ENCODE measurements at regions not wholly inside any gene's neighbourhood (a gene's known extent, or its start where the extent isn't known, plus 50 kb on each side); places are given as distances from the start of the nearest gene placed in this dataset.

- DNase-seq (ENCODE audit: low read depth in 2 of 2), result no peak
Observed at GRCh38 chr11:88448131-88448670, 110.7 kb upstream of the CTSC start.

- DNase-seq (ENCODE audit: low read depth in 2 of 2), result no peak
Observed at GRCh38 chr11:88447281-88447680, 109.7 kb upstream of the CTSC start.

- no peak for DNase-seq (ENCODE audit: low read depth in 2 of 2)
Observed at GRCh38 chr11:88439356-88439755, 101.8 kb upstream of the CTSC start.

GRCh38 chr11:88438721-88439120, 101.2 kb upstream of the CTSC start:
- DNase-seq (ENCODE audit: low read depth in 2 of 2), result no peak

- no peak for DNase-seq (ENCODE audit: low read depth in 2 of 2)
Observed at GRCh38 chr11:88435415-88435814, 97.9 kb upstream of the CTSC start.

GRCh38 chr11:88434333-88434976, 96.9 kb upstream of the CTSC start:
- DNase-seq (ENCODE audit: low read depth in 2 of 2), result no peak

- DNase-seq (ENCODE audit: low read depth in 2 of 2), result no peak
Observed at GRCh38 chr11:88433536-88434230, 96.1 kb upstream of the CTSC start.

- no peak for DNase-seq (ENCODE audit: low read depth in 2 of 2)
Observed at GRCh38 chr11:88431675-88432341, 94.3 kb upstream of the CTSC start.

- DNase-seq (ENCODE audit: low read depth in 2 of 2), result no peak
Observed at GRCh38 chr11:88428959-88429358, 91.4 kb upstream of the CTSC start.

- DNase-seq (ENCODE audit: low read depth in 2 of 2), result no peak
Observed at GRCh38 chr11:88427719-88428118, 90.2 kb upstream of the CTSC start.

- no peak for DNase-seq (ENCODE audit: low read depth in 2 of 2)
Observed at GRCh38 chr11:88424881-88425280, 87.3 kb upstream of the CTSC start.

- peak in 1 of 2 donors; percentile 36 for DNase-seq (ENCODE audit: low read depth in 2 of 2)
Observed at GRCh38 chr11:88421530-88421929, 84.0 kb upstream of the CTSC start.

- DNase-seq (ENCODE audit: low read depth in 2 of 2), result no peak
Observed at GRCh38 chr11:88420165-88420791, 82.7 kb upstream of the CTSC start.

GRCh38 chr11:88418508-88418907, 81.0 kb upstream of the CTSC start:
- DNase-seq (ENCODE audit: low read depth in 2 of 2), result no peak

GRCh38 chr11:88415495-88415894, 78.0 kb upstream of the CTSC start:
- no peak for DNase-seq (ENCODE audit: low read depth in 2 of 2)

GRCh38 chr11:88414981-88415413, 77.5 kb upstream of the CTSC start:
- no peak for DNase-seq (ENCODE audit: low read depth in 2 of 2)

- DNase-seq (ENCODE audit: low read depth in 2 of 2), result no peak
Observed at GRCh38 chr11:88414385-88414861, 76.9 kb upstream of the CTSC start.

- no peak for DNase-seq (ENCODE audit: low read depth in 2 of 2)
Observed at GRCh38 chr11:88411265-88411664, 73.7 kb upstream of the CTSC start.

- no peak for DNase-seq (ENCODE audit: low read depth in 2 of 2)
Observed at GRCh38 chr11:88410656-88411055, 73.1 kb upstream of the CTSC start.

GRCh38 chr11:88410056-88410455, 72.5 kb upstream of the CTSC start:
- DNase-seq (ENCODE audit: low read depth in 2 of 2), result no peak

GRCh38 chr11:88406876-88407275, 69.3 kb upstream of the CTSC start:
- no peak for DNase-seq (ENCODE audit: low read depth in 2 of 2)

- DNase-seq (ENCODE audit: low read depth in 2 of 2), result no peak
Observed at GRCh38 chr11:88405853-88406252, 68.3 kb upstream of the CTSC start.

Measured in stimulated activated CD8-positive, alpha-beta memory T cell treated with anti-CD3 and anti-CD28 coated beads, Interleukin-15, amount 100 ng/mL, for 4 hours (primary cell).